ENCODE measurements at regions not wholly inside any gene's neighbourhood (a gene's known extent, or its start where the extent isn't known, plus 50 kb on each side); places are given as distances from the start of the nearest gene placed in this dataset.
"Not testable (repeated sequence)": the region's sequence is repeated elsewhere in the genome, so short reads cannot be mapped to it uniquely, and the experiment has no call there.

- DNase-seq (ENCODE audit: low spot score): no peak
Observed at GRCh38 chr6:27742833-27743573, 169.2 kb downstream of the OR2B2 start.

GRCh38 chr6:27739902-27740301 lies 172.3 kb downstream of the OR2B2 start:
- DNase-seq (ENCODE audit: low spot score): not testable (repeated sequence)

GRCh38 chr6:27736686-27737085 lies 175.5 kb downstream of the OR2B2 start:
- DNase-seq (ENCODE audit: low spot score): no peak

- no peak for DNase-seq (ENCODE audit: low spot score)
Observed at GRCh38 chr6:27728442-27728841, 183.8 kb downstream of the OR2B2 start.

GRCh38 chr6:27726619-27727023 lies 185.6 kb downstream of the OR2B2 start:
- DNase-seq (ENCODE audit: low spot score): no peak

- no peak for DNase-seq (ENCODE audit: low spot score)
Observed at GRCh38 chr6:27720607-27721580, 191.3 kb downstream of the OR2B2 start.

- not testable (repeated sequence) for DNase-seq (ENCODE audit: low spot score)
Observed at GRCh38 chr6:27719039-27719438, 193.2 kb downstream of the OR2B2 start.

GRCh38 chr6:27706431-27706830 lies 205.8 kb downstream of the OR2B2 start:
- no peak for DNase-seq (ENCODE audit: low spot score)

- DNase-seq (ENCODE audit: low spot score): no peak
Observed at GRCh38 chr6:27700337-27700736, 211.9 kb downstream of the OR2B2 start.

- no peak for DNase-seq (ENCODE audit: low spot score)
Observed at GRCh38 chr6:27694547-27694874, 217.7 kb downstream of the OR2B2 start.

GRCh38 chr6:27693766-27694546 lies 218.2 kb downstream of the OR2B2 start:
- no peak for DNase-seq (ENCODE audit: low spot score)

- DNase-seq (ENCODE audit: low spot score): not testable (repeated sequence)
Observed at GRCh38 chr6:27692133-27692532, 219.2 kb upstream of the ZNF184 start.

GRCh38 chr6:27688014-27688586 lies 215.2 kb upstream of the ZNF184 start:
- no peak for DNase-seq (ENCODE audit: low spot score)

GRCh38 chr6:27687154-27688013 lies 214.5 kb upstream of the ZNF184 start:
- DNase-seq (ENCODE audit: low spot score): no peak

GRCh38 chr6:27685279-27685678 lies 212.4 kb upstream of the ZNF184 start:
- no peak for DNase-seq (ENCODE audit: low spot score)

GRCh38 chr6:27684264-27685211 lies 211.6 kb upstream of the ZNF184 start:
- DNase-seq (ENCODE audit: low spot score): no peak

- no peak for DNase-seq (ENCODE audit: low spot score)
Observed at GRCh38 chr6:27679964-27680694, 207.2 kb upstream of the ZNF184 start.

- no peak for DNase-seq (ENCODE audit: low spot score)
Observed at GRCh38 chr6:27679308-27679963, 206.5 kb upstream of the ZNF184 start.
